Natural killer cell (primary cell): ENCODE measurements at regions not wholly inside any gene's neighbourhood (a gene's known extent, or its start where the extent isn't known, plus 50 kb on each side); places are given as distances from the start of the nearest gene placed in this dataset.

Experiments
- ATAC-seq, 3 donors: fragments of 150-1000 bp in 2 of 3; fragments of 200-7000 bp in 1 of 3; cut with Tn5 transposase; 1 replicate in 1 of 3; 2 replicates in 2 of 3; pipeline ENCODE4 v1.10.0; 2021; ENCODE audit warnings: mild to moderate bottlenecking in 2 of 3, moderate library complexity in 2 of 3
- DNase-seq, 2 donors: peaks; one replicate each; pipeline versions ENCODE4 v3.0.0 to v3.0.0-alpha.2; 2013 to 2021; ENCODE audit warnings: mixed read lengths in 1 of 2
- H3K27ac ChIP-seq: one replicate; pipeline ENCODE4 v1.5.1; 2013; ENCODE audit warnings: mild to moderate bottlenecking, low read length
- H3K27me3 ChIP-seq: one replicate; pipeline ENCODE4 v1.6.1; 2013; ENCODE audit warnings: low read length; ENCODE audit not compliant: control insufficient read depth, insufficient read depth
- H3K36me3 ChIP-seq: one replicate; pipeline ENCODE4 v1.6.1; 2013; ENCODE audit warnings: low read length; ENCODE audit not compliant: control insufficient read depth, insufficient read depth
- H3K4me1 ChIP-seq: one replicate; pipeline ENCODE4 v1.6.1; 2013; ENCODE audit warnings: low read length; ENCODE audit not compliant: control insufficient read depth, insufficient read depth
- H3K4me3 ChIP-seq: one replicate; pipeline ENCODE4 v1.5.1; 2013; ENCODE audit warnings: low read length
- H3K9me3 ChIP-seq: one replicate; pipeline ENCODE4 v1.6.1; 2013; ENCODE audit warnings: low read length; ENCODE audit not compliant: control insufficient read depth, insufficient read depth
- H3K27ac Mint-ChIP-seq, 2 donors: one replicate each; pipeline ENCODE4 v1.8.0; 2022; ENCODE audit warnings: mild to moderate bottlenecking in 2 of 2, mixed read lengths in 2 of 2, moderate library complexity in 1 of 2
- H3K27me3 Mint-ChIP-seq, 2 donors: one replicate each; pipeline ENCODE4 v1.8.0; 2022; ENCODE audit warnings: low read depth in 2 of 2, mixed read lengths in 2 of 2
- H3K36me3 Mint-ChIP-seq: one replicate; pipeline ENCODE4 v1.8.0; 2022; ENCODE audit warnings: mixed read lengths
- H3K4me1 Mint-ChIP-seq, 2 donors: one replicate each; pipeline ENCODE4 v1.8.0; 2022; ENCODE audit warnings: mixed read lengths in 2 of 2
- H3K4me3 Mint-ChIP-seq: one replicate; pipeline ENCODE4 v1.8.0; 2022; ENCODE audit warnings: mild to moderate bottlenecking, moderate library complexity, mixed read lengths
- H3K9me3 Mint-ChIP-seq, 2 donors: one replicate each; pipeline ENCODE4 v1.8.0; 2022; ENCODE audit warnings: mixed read lengths in 2 of 2
- CTCF ChIP-seq: fragments of 200-600 bp; IDR thresholded peaks from one replicate; pipeline ENCODE4 v1.8.0; 2022; ENCODE audit warnings: antibody characterized with exemption
- WGBS: methylation state at CpG from one replicate; pipeline ENCODE4 v1.1.7; 2013; ENCODE audit warnings: missing lambda C conversion rate; ENCODE audit not compliant: insufficient coverage; 5-methylcytosine and 5-hydroxymethylcytosine counted together
- intact Hi-C: fragments of 100-400 bp; cut with micrococcal nuclease; formaldehyde crosslinking; loops from one replicate; pipeline ENCODE4 v1.14.2; 2022

- no peak for DNase-seq
- no peaks in the 10 kb centered on the region for H3K4me1 Mint-ChIP-seq
- H3K36me3 ChIP-seq: no peaks in the 10 kb centered on the region
- intact Hi-C loops: no loop called here
- no peak overlapping the region for H3K4me3 ChIP-seq
- no peak for TF ChIP-seq CTCF
- no peaks in the 10 kb centered on the region for H3K27me3 Mint-ChIP-seq
- no peak overlapping the region for H3K4me3 Mint-ChIP-seq
- WGBS: no CpG with 5 or more reads among the region's 1 CpG
- no peak overlapping the region for H3K27ac Mint-ChIP-seq
- no peak for ATAC-seq
- H3K9me3 ChIP-seq: no peaks in the 10 kb centered on the region
- H3K36me3 Mint-ChIP-seq: no peaks in the 10 kb centered on the region
- no peaks in the 10 kb centered on the region for H3K4me1 ChIP-seq
- no peak overlapping the region for H3K27ac ChIP-seq
- no peaks in the 10 kb centered on the region for H3K9me3 Mint-ChIP-seq
- H3K27me3 ChIP-seq: no peaks in the 10 kb centered on the region
Measured at GRCh38 chr3:132916096-132916495, 122.1 kb upstream of the TMEM108 start.

GRCh38 chr3:132912416-132912753 is 125.8 kb upstream of the TMEM108 start:
- Histone ChIP-seq H3K27me3 (no peaks in the 10 kb centered on the region), H3K4me1 (no peaks in the 10 kb centered on the region), H3K9me3 (no peaks in the 10 kb centered on the region), H3K36me3 (no peaks in the 10 kb centered on the region), H3K4me3 (no peak overlapping the region), H3K27ac (no peak overlapping the region)
- no peak for DNase-seq
- ATAC-seq: no peak
- TF ChIP-seq CTCF: no peak
- H3K9me3 Mint-ChIP-seq: peaks cover 0 to 3% of the 10 kb centered on the region in 2 donors
- H3K4me1 Mint-ChIP-seq: no peaks in the 10 kb centered on the region
- H3K27me3 Mint-ChIP-seq: no peaks in the 10 kb centered on the region
- H3K36me3 Mint-ChIP-seq: no peaks in the 10 kb centered on the region
- WGBS: 100% methylated on average over 2 of the region's 3 CpGs
- H3K4me3 Mint-ChIP-seq: no peak overlapping the region
- no peak overlapping the region for H3K27ac Mint-ChIP-seq
- intact Hi-C loops: no loop called here

GRCh38 chr3:132911741-132912415 is 126.3 kb upstream of the TMEM108 start:
- no peak overlapping the region for H3K27ac Mint-ChIP-seq
- H3K9me3 Mint-ChIP-seq: peaks cover 0 to 3% of the 10 kb centered on the region in 2 donors
- H3K4me3 Mint-ChIP-seq: no peak overlapping the region
- no peak overlapping the region for H3K27ac ChIP-seq
- no peaks in the 10 kb centered on the region for H3K4me1 Mint-ChIP-seq
- ATAC-seq (no peak), DNase-seq (no peak)
- H3K27me3 ChIP-seq: no peaks in the 10 kb centered on the region
- H3K36me3 Mint-ChIP-seq: no peaks in the 10 kb centered on the region
- no peaks in the 10 kb centered on the region for H3K27me3 Mint-ChIP-seq
- no peaks in the 10 kb centered on the region for H3K9me3 ChIP-seq
- no peak for TF ChIP-seq CTCF
- intact Hi-C loops: no loop called here
- WGBS: 69% methylated on average over 4 of the region's 4 CpGs
- H3K36me3 ChIP-seq: no peaks in the 10 kb centered on the region
- H3K4me3 ChIP-seq: no peak overlapping the region
- H3K4me1 ChIP-seq: no peaks in the 10 kb centered on the region

- intact Hi-C loops: no loop called here
- Histone ChIP-seq H3K36me3 (no peaks in the 10 kb centered on the region), H3K4me3 (no peak overlapping the region), H3K9me3 (no peaks in the 10 kb centered on the region), H3K4me1 (no peaks in the 10 kb centered on the region), H3K27ac (no peak overlapping the region), H3K27me3 (no peaks in the 10 kb centered on the region)
- H3K4me1 Mint-ChIP-seq: no peaks in the 10 kb centered on the region
- H3K27me3 Mint-ChIP-seq: no peaks in the 10 kb centered on the region
- 95% methylated on average over 10 of the region's 10 CpGs for WGBS
- no peak for TF ChIP-seq CTCF
- peaks cover 3 to 5% of the 10 kb centered on the region in 2 donors for H3K9me3 Mint-ChIP-seq
- DNase-seq: no peak
- no peaks in the 10 kb centered on the region for H3K36me3 Mint-ChIP-seq
- no peak for ATAC-seq
- no peak overlapping the region for H3K4me3 Mint-ChIP-seq
- H3K27ac Mint-ChIP-seq: no peak overlapping the region
Measured at GRCh38 chr3:132907293-132907692, 130.9 kb upstream of the TMEM108 start.
